GM23338 (cell line): ENCODE measurements at regions not wholly inside any gene's neighbourhood (a gene's known extent, or its start where the extent isn't known, plus 50 kb on each side); places are given as distances from the start of the nearest gene placed in this dataset.

Experiments
- CREB1 ChIP-seq: fragments of 250-450 bp; sonication (Bioruptor Pico); IDR thresholded peaks from 2 replicates; pipeline ENCODE4 v1.5.0; 2020; ENCODE audit warnings: low read depth, mild to moderate bottlenecking, moderate library complexity
- EZH2 ChIP-seq: fragments of 200-600 bp; sonication (generic); IDR thresholded peaks from one replicate; pipeline ENCODE4 v1.8.0; 2017; ENCODE audit warnings: antibody characterized with exemption, mild to moderate bottlenecking, low read depth; ENCODE audit not compliant: unreplicated experiment
- EZH2phosphoT487 ChIP-seq: fragments of 200-600 bp; sonication (generic); IDR thresholded peaks from one replicate; pipeline ENCODE4 v1.8.1; 2018; ENCODE audit warnings: antibody characterized with exemption; ENCODE audit not compliant: unreplicated experiment
- NANOG ChIP-seq: IDR thresholded peaks from 2 replicates; pipeline ENCODE4 v1.6.1; 2016; ENCODE audit warnings: antibody characterized with exemption, borderline replicate concordance
- POLR2AphosphoS5 ChIP-seq: IDR thresholded peaks from 2 replicates; pipeline ENCODE4 v1.6.1; 2016; ENCODE audit warnings: antibody characterized with exemption, low read depth
- STAT1 ChIP-seq: IDR thresholded peaks from one replicate; pipeline ENCODE4 v1.6.1; 2016; ENCODE audit warnings: antibody characterized with exemption; ENCODE audit not compliant: unreplicated experiment
- ZNF114 ChIP-seq: fragments of 250-450 bp; sonication (Bioruptor Pico); IDR thresholded peaks from 2 replicates; pipeline ENCODE4 v1.5.0; 2020; ENCODE audit warnings: mild to moderate bottlenecking, moderate library complexity
- TF ChIP-seq, protein P1 (sequence below): fragments of 250-450 bp; sonication (Bioruptor Pico); IDR thresholded peaks from 2 replicates; pipeline ENCODE4 v1.5.0; 2020; ENCODE audit warnings: mild to moderate bottlenecking, moderate library complexity
- TF ChIP-seq, protein P2 (sequence below), 2 experiments: fragments of 200-600 bp in 1 of 2; sonication (generic) in 1 of 2; conservative IDR thresholded peaks; 2 replicates each; pipeline versions ENCODE4 v1.5.1 to v1.6.1; 2016 to 2017; ENCODE audit warnings: antibody characterized with exemption in 2 of 2, low read depth in 2 of 2, mild to moderate bottlenecking in 2 of 2, moderate library complexity in 1 of 2
- TF ChIP-seq, protein P3 (sequence below): IDR thresholded peaks from 2 replicates; pipeline ENCODE4 v1.6.1; 2016; ENCODE audit warnings: antibody characterized with exemption

DNA sequence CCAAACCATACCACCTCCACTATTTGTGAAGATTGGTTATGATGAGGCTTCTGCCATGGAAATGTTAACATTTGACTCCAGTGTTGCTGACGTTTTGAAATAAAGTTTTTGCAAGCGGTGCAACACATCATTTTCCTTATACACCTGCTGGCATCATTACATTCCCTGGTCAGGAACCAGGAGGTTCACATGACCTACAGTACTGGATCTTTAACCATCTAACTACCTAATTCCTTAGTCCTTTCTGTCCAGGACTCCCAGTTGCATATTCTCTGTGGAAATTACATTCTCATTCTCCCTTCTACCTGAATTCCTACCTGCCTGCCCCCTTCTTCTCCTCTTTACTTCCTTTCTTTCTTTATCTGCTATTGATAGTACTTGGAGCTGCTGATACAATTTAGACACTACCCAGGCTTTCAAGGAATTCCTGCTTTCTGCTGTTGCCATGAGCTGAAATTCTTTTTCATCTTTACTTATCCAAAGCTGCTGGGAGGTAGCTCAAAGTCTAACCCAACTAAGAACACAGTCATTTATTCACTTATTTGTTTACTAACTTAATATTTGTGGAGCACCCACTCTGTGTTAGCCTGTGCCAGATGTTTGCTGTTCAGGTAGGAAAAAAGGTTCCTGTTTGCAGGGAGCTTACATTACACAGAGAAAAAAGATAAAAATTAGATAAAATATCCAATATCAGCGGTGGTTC is 144.2 kb downstream of the EDEM1 start (continued):
- TF ChIP-seq, protein P1, sequence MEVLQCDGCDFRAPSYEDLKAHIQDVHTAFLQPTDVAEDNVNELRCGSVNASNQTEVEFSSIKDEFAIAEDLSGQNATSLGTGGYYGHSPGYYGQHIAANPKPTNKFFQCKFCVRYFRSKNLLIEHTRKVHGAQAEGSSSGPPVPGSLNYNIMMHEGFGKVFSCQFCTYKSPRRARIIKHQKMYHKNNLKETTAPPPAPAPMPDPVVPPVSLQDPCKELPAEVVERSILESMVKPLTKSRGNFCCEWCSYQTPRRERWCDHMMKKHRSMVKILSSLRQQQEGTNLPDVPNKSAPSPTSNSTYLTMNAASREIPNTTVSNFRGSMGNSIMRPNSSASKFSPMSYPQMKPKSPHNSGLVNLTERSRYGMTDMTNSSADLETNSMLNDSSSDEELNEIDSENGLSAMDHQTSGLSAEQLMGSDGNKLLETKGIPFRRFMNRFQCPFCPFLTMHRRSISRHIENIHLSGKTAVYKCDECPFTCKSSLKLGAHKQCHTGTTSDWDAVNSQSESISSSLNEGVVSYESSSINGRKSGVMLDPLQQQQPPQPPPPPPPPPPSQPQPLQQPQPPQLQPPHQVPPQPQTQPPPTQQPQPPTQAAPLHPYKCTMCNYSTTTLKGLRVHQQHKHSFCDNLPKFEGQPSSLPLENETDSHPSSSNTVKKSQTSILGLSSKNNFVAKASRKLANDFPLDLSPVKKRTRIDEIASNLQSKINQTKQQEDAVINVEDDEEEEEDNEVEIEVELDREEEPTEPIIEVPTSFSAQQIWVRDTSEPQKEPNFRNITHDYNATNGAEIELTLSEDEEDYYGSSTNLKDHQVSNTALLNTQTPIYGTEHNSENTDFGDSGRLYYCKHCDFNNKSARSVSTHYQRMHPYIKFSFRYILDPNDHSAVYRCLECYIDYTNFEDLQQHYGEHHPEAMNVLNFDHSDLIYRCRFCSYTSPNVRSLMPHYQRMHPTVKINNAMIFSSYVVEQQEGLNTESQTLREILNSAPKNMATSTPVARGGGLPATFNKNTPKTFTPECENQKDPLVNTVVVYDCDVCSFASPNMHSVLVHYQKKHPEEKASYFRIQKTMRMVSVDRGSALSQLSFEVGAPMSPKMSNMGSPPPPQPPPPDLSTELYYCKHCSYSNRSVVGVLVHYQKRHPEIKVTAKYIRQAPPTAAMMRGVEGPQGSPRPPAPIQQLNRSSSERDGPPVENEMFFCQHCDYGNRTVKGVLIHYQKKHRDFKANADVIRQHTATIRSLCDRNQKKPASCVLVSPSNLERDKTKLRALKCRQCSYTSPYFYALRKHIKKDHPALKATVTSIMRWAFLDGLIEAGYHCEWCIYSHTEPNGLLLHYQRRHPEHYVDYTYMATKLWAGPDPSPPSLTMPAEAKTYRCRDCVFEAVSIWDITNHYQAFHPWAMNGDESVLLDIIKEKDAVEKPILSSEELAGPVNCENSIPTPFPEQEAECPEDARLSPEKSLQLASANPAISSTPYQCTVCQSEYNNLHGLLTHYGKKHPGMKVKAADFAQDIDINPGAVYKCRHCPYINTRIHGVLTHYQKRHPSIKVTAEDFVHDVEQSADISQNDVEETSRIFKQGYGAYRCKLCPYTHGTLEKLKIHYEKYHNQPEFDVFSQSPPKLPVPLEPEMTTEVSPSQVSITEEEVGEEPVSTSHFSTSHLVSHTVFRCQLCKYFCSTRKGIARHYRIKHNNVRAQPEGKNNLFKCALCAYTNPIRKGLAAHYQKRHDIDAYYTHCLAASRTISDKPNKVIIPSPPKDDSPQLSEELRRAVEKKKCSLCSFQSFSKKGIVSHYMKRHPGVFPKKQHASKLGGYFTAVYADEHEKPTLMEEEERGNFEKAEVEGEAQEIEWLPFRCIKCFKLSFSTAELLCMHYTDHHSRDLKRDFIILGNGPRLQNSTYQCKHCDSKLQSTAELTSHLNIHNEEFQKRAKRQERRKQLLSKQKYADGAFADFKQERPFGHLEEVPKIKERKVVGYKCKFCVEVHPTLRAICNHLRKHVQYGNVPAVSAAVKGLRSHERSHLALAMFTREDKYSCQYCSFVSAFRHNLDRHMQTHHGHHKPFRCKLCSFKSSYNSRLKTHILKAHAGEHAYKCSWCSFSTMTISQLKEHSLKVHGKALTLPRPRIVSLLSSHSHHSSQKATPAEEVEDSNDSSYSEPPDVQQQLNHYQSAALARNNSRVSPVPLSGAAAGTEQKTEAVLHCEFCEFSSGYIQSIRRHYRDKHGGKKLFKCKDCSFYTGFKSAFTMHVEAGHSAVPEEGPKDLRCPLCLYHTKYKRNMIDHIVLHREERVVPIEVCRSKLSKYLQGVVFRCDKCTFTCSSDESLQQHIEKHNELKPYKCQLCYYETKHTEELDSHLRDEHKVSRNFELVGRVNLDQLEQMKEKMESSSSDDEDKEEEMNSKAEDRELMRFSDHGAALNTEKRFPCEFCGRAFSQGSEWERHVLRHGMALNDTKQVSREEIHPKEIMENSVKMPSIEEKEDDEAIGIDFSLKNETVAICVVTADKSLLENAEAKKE (CRISPR knock-in tag): no peak
- TF ChIP-seq EZH2: no peak
- no peak for TF ChIP-seq STAT1
- TF ChIP-seq, protein P2, sequence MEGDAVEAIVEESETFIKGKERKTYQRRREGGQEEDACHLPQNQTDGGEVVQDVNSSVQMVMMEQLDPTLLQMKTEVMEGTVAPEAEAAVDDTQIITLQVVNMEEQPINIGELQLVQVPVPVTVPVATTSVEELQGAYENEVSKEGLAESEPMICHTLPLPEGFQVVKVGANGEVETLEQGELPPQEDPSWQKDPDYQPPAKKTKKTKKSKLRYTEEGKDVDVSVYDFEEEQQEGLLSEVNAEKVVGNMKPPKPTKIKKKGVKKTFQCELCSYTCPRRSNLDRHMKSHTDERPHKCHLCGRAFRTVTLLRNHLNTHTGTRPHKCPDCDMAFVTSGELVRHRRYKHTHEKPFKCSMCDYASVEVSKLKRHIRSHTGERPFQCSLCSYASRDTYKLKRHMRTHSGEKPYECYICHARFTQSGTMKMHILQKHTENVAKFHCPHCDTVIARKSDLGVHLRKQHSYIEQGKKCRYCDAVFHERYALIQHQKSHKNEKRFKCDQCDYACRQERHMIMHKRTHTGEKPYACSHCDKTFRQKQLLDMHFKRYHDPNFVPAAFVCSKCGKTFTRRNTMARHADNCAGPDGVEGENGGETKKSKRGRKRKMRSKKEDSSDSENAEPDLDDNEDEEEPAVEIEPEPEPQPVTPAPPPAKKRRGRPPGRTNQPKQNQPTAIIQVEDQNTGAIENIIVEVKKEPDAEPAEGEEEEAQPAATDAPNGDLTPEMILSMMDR (conservative IDR thresholded peaks at IDR 0.05; ENCODE audit: low read depth in 2 of 2): no peak
- TF ChIP-seq EZH2phosphoT487: no peak
- no peak for TF ChIP-seq POLR2AphosphoS5
- TF ChIP-seq NANOG: no peak
- TF ChIP-seq, protein P3, sequence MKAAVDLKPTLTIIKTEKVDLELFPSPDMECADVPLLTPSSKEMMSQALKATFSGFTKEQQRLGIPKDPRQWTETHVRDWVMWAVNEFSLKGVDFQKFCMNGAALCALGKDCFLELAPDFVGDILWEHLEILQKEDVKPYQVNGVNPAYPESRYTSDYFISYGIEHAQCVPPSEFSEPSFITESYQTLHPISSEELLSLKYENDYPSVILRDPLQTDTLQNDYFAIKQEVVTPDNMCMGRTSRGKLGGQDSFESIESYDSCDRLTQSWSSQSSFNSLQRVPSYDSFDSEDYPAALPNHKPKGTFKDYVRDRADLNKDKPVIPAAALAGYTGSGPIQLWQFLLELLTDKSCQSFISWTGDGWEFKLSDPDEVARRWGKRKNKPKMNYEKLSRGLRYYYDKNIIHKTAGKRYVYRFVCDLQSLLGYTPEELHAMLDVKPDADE: no peak
- no peak for TF ChIP-seq CREB1 (CRISPR knock-in tag)
- no peak for TF ChIP-seq ZNF114 (CRISPR knock-in tag)
